ENCODE measurements at regions not wholly inside any gene's neighbourhood (a gene's known extent, or its start where the extent isn't known, plus 50 kb on each side); places are given as distances from the start of the nearest gene placed in this dataset.

DNA sequence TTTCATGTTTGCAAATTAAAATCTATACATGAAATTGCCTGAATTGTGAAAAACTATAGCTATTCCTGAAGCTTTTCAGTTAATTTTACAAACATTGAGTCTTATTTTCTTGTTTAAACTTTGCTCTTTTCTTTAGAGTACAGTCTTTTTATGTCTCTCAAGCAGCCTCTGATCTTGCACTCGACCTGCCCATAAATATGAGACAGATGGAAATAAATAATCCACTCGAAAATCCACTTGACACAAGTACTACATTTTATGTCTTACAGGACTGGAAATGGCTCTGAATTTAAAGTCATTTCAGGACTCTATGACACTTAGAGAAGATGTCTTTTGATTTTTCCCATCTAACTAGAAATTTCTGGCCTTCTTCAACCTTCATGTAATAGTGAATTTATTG lies 283.8 kb downstream of the USP25 start:
- H3K27ac ChIP-seq, result no peak overlapping the region
- no peaks in the 10 kb centered on the region for H3K4me1 ChIP-seq
- no peak for DNase-seq (ENCODE audit: low spot score)
- no peak overlapping the region for H3K4me3 ChIP-seq
- TF ChIP-seq CTCF (IDR thresholded peaks at IDR 0.05), result no peak
- H3K9me3 ChIP-seq, result no peaks in the 10 kb centered on the region
- H3K27me3 ChIP-seq, result no peaks in the 10 kb centered on the region
- H3K36me3 ChIP-seq, result no peaks in the 10 kb centered on the region

- TF ChIP-seq CTCF (IDR thresholded peaks at IDR 0.05), result no peak
- no peaks in the 10 kb centered on the region for H3K4me1 ChIP-seq
- no peaks in the 10 kb centered on the region for H3K27me3 ChIP-seq
- DNase-seq (ENCODE audit: low spot score), result no peak
- no peak overlapping the region for H3K4me3 ChIP-seq
- H3K9me3 ChIP-seq, result no peaks in the 10 kb centered on the region
- H3K36me3 ChIP-seq, result no peaks in the 10 kb centered on the region
- no peak overlapping the region for H3K27ac ChIP-seq
Measured at GRCh38 chr21:16020878-16021277, 291.1 kb downstream of the USP25 start.

GRCh38 chr21:16022116-16022515 lies 292.3 kb downstream of the USP25 start:
- Histone ChIP-seq H3K36me3 (no peaks in the 10 kb centered on the region), H3K9me3 (no peaks in the 10 kb centered on the region), H3K27me3 (no peaks in the 10 kb centered on the region), H3K27ac (no peak overlapping the region), H3K4me1 (no peaks in the 10 kb centered on the region), H3K4me3 (no peak overlapping the region)
- no peak for TF ChIP-seq CTCF (IDR thresholded peaks at IDR 0.05)
- DNase-seq (ENCODE audit: low spot score), result no peak

- TF ChIP-seq CTCF (IDR thresholded peaks at IDR 0.05), result no peak
- Histone ChIP-seq H3K4me1 (no peaks in the 10 kb centered on the region), H3K27me3 (no peaks in the 10 kb centered on the region), H3K9me3 (no peaks in the 10 kb centered on the region), H3K27ac (no peak overlapping the region), H3K4me3 (no peak overlapping the region), H3K36me3 (no peaks in the 10 kb centered on the region)
- DNase-seq (ENCODE audit: low spot score), result no peak
Measured at GRCh38 chr21:16022921-16023320, 293.1 kb downstream of the USP25 start.

- no peak for TF ChIP-seq CTCF (IDR thresholded peaks at IDR 0.05)
- Histone ChIP-seq H3K4me1 (no peaks in the 10 kb centered on the region), H3K9me3 (no peaks in the 10 kb centered on the region), H3K27ac (no peak overlapping the region), H3K4me3 (no peak overlapping the region), H3K36me3 (no peaks in the 10 kb centered on the region), H3K27me3 (no peaks in the 10 kb centered on the region)
- DNase-seq (ENCODE audit: low spot score), result no peak
Measured at GRCh38 chr21:16028142-16028541, 298.4 kb downstream of the USP25 start.

GRCh38 chr21:16028941-16029464 lies 299.2 kb downstream of the USP25 start:
- no peak for DNase-seq (ENCODE audit: low spot score)
- no peak overlapping the region for H3K4me3 ChIP-seq
- H3K4me1 ChIP-seq, result no peaks in the 10 kb centered on the region
- H3K27me3 ChIP-seq, result no peaks in the 10 kb centered on the region
- no peak for TF ChIP-seq CTCF (IDR thresholded peaks at IDR 0.05)
- no peak overlapping the region for H3K27ac ChIP-seq
- H3K36me3 ChIP-seq, result no peaks in the 10 kb centered on the region
- no peaks in the 10 kb centered on the region for H3K9me3 ChIP-seq
